Effector memory CD8-positive, alpha-beta T cell (primary cell): ENCODE measurements at regions not wholly inside any gene's neighbourhood (a gene's known extent, or its start where the extent isn't known, plus 50 kb on each side); places are given as distances from the start of the nearest gene placed in this dataset.

Experiments
- ATAC-seq: fragments of 150-1000 bp; cut with Tn5 transposase; replicated peaks from 2 replicates; pipeline ENCODE4 v1.10.0; 2021; ENCODE audit warnings: mild to moderate bottlenecking, moderate library complexity
- DNase-seq, 3 experiments: peaks; one replicate each; pipeline ENCODE4 v3.0.0; 2021
- H3K27ac Mint-ChIP-seq, 2 donors: one replicate each; pipeline ENCODE4 v1.8.0; 2022; ENCODE audit warnings: mild to moderate bottlenecking in 2 of 2, mixed read lengths in 2 of 2, moderate library complexity in 2 of 2
- H3K27me3 Mint-ChIP-seq, 2 donors: one replicate each; pipeline ENCODE4 v1.8.0; 2022; ENCODE audit warnings: mixed read lengths in 2 of 2
- H3K36me3 Mint-ChIP-seq: one replicate; pipeline ENCODE4 v1.8.0; 2022; ENCODE audit warnings: mild to moderate bottlenecking, moderate library complexity, mixed read lengths; ENCODE audit not compliant: insufficient read depth
- H3K4me1 Mint-ChIP-seq, 2 donors: one replicate each; pipeline ENCODE4 v1.8.0; 2022; ENCODE audit warnings: low read depth in 2 of 2, mixed read lengths in 2 of 2
- H3K4me3 Mint-ChIP-seq, 2 donors: one replicate each; pipeline ENCODE4 v1.8.0; 2022; ENCODE audit warnings: mild to moderate bottlenecking in 2 of 2, mixed read lengths in 2 of 2, moderate library complexity in 2 of 2
- H3K9me3 Mint-ChIP-seq, 2 donors: one replicate each; pipeline ENCODE4 v1.8.0; 2022; ENCODE audit warnings: mixed read lengths in 2 of 2

DNA sequence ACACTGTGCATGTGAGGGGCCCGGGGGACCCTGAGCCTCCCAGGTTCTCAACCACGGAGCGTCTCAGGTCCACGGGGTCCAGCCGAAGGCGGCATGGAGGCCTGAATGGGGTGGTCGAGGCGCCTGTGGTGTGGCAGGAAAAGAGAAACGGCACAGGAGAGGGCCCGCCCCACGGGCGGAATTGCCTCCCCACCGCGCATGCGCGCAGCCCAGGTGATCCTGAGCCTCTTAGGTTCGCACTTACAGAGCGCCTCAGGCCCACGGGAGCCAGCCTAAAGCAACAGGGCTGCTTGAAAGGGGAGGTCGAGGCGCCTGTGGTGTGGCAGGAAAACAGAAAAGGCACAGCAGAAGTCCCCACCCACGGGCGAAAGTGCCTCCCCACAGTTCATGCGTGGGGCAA is 311.0 kb downstream of the ALG10 start:
- Mint-ChIP-seq H3K36me3 (no peaks in the 10 kb centered on the region), H3K4me3 (no peak overlapping the region), H3K4me1 (peaks cover 0 to 3% of the 10 kb centered on the region in 2 donors), H3K27ac (no peak overlapping the region), H3K9me3 (peaks cover 25 to 50% of the 10 kb centered on the region in 2 donors), H3K27me3 (peaks cover 0 to 9% of the 10 kb centered on the region in 2 donors)
- DNase-seq (no peak), ATAC-seq (no peak)

DNA sequence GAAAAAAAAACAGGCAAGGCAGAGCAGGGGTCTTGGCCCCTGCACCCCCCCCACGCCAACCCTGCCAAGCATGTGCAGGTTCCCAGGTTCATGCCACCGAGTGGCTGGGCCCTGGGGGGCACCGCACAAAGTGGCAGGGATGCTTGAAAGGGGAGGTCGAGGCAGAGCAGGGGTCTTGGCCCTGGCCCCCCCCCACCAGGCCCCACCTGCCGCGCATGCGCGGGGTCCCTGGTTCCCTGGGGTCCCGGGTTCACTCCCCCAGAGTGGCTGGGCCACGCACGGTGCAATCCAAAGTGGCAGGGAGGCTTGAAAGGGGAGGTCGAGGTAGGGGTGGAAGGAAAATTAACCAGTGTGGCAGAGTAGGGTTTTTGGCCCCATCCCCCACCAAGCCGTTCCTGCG is 312.2 kb downstream of the ALG10 start:
- no peak overlapping the region for H3K27ac Mint-ChIP-seq
- H3K27me3 Mint-ChIP-seq: peaks cover 0 to 9% of the 10 kb centered on the region in 2 donors
- H3K4me3 Mint-ChIP-seq: no peak overlapping the region
- peaks cover 22 to 42% of the 10 kb centered on the region in 2 donors for H3K9me3 Mint-ChIP-seq
- H3K4me1 Mint-ChIP-seq: peaks cover 0 to 3% of the 10 kb centered on the region in 2 donors
- DNase-seq (no peak), ATAC-seq (no peak)
- H3K36me3 Mint-ChIP-seq: no peaks in the 10 kb centered on the region

GRCh38 chr12:34334953-34335743 is 312.9 kb downstream of the ALG10 start:
- H3K27ac Mint-ChIP-seq: no peak overlapping the region
- H3K4me3 Mint-ChIP-seq: no peak overlapping the region
- H3K27me3 Mint-ChIP-seq: peaks cover 0 to 9% of the 10 kb centered on the region in 2 donors
- DNase-seq (no peak), ATAC-seq (no peak)
- peaks cover 22 to 36% of the 10 kb centered on the region in 2 donors for H3K9me3 Mint-ChIP-seq
- H3K4me1 Mint-ChIP-seq: peaks cover 0 to 3% of the 10 kb centered on the region in 2 donors
- H3K36me3 Mint-ChIP-seq: no peaks in the 10 kb centered on the region

- Mint-ChIP-seq H3K4me1 (peaks cover 0 to 3% of the 10 kb centered on the region in 2 donors), H3K9me3 (peaks cover 25 to 29% of the 10 kb centered on the region in 2 donors), H3K27me3 (peaks cover 0 to 9% of the 10 kb centered on the region in 2 donors), H3K36me3 (no peaks in the 10 kb centered on the region), H3K27ac (no peak overlapping the region), H3K4me3 (no peak overlapping the region)
- ATAC-seq (no peak), DNase-seq (no peak)
Measured at GRCh38 chr12:34335819-34336262, 313.5 kb downstream of the ALG10 start.

DNA sequence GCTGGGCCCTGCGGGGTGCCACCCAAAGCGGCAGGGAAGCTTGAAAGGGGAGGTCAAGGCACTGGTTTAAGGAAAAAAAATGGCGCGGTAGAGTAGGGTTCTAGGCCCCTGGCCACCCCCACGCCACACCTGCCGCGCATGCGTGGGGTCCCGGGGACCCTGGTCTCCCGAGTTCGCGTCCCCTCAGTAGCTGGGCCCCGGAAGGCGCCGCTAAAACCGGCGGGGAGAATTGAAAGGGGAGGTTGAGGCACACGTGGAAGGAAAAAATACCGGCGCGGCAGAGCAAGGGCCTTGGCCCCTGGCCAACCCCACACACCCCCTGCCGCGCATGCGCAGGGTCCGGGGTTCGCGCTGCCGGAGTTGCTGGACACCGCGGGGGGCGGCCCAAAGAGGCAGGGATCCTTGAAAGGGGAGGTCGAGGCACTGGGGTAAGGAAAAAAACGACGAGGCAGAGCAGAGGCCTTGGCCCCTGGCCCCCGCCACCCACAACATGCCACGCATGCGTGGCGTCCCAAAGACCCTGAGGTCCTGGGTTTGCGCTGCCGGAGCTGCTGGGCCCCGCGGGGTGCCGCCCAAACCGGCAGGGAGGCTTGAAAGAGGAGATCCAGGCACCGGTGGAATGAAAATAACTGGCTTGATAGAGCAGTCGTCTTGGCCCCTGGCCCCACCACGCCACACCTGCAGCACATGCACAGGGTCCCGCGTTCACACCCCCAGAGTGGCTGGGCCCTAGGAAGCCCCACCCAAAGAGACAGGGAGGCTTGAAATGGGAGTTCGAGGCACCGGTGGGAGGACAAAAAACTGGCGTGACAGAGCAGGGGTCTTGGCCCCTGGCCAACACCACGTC is 314.5 kb downstream of the ALG10 start:
- peaks cover 20 to 21% of the 10 kb centered on the region in 2 donors for H3K9me3 Mint-ChIP-seq
- DNase-seq (no peak), ATAC-seq (no peak)
- H3K4me1 Mint-ChIP-seq: peaks cover 0 to 3% of the 10 kb centered on the region in 2 donors
- no peak overlapping the region for H3K4me3 Mint-ChIP-seq
- no peaks in the 10 kb centered on the region for H3K36me3 Mint-ChIP-seq
- H3K27me3 Mint-ChIP-seq: peaks cover 0 to 9% of the 10 kb centered on the region in 2 donors
- no peak overlapping the region for H3K27ac Mint-ChIP-seq

- H3K9me3 Mint-ChIP-seq: peaks cover 13 to 21% of the 10 kb centered on the region in 2 donors
- H3K4me1 Mint-ChIP-seq: peaks cover 0 to 3% of the 10 kb centered on the region in 2 donors
- H3K27me3 Mint-ChIP-seq: no peaks in the 10 kb centered on the region
- no peak overlapping the region for H3K4me3 Mint-ChIP-seq
- H3K36me3 Mint-ChIP-seq: no peaks in the 10 kb centered on the region
- DNase-seq (no peak), ATAC-seq (no peak)
- no peak overlapping the region for H3K27ac Mint-ChIP-seq
Measured at GRCh38 chr12:34338751-34339150, 316.5 kb downstream of the ALG10 start.

DNA sequence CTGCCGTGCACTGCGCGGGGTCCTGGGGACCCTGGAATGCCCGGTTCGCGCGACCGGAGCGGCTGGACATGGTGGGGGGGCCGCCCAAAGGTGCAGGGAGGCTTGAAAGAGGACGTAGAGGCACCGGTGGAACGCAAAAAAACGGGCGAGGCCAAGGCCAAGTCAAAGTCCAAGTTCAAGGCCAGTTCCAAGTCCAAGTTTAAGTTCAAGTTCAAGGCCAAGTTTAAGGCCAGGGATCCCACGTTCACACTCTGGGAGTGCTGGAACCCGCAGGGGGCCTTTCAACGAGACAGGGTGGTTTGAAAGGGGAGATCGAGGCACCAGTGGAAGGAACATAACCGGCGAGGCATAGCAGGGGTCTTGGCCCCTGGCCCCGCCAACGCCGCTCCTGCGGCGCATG is 317.6 kb downstream of the ALG10 start:
- Mint-ChIP-seq H3K27me3 (no peaks in the 10 kb centered on the region), H3K27ac (no peak overlapping the region), H3K4me3 (no peak overlapping the region), H3K4me1 (peaks cover 0 to 3% of the 10 kb centered on the region in 2 donors), H3K36me3 (no peaks in the 10 kb centered on the region), H3K9me3 (peaks cover 13 to 20% of the 10 kb centered on the region in 2 donors)
- no peak for ATAC-seq
- no peak for DNase-seq

GRCh38 chr12:34340534-34341361 is 318.5 kb downstream of the ALG10 start:
- DNase-seq: no peak
- Mint-ChIP-seq H3K4me1 (peaks cover 0 to 3% of the 10 kb centered on the region in 2 donors), H3K4me3 (no peak overlapping the region), H3K27ac (no peak overlapping the region), H3K27me3 (no peaks in the 10 kb centered on the region), H3K36me3 (no peaks in the 10 kb centered on the region), H3K9me3 (peaks cover 13 to 15% of the 10 kb centered on the region in 2 donors)
- no peak for ATAC-seq

DNA sequence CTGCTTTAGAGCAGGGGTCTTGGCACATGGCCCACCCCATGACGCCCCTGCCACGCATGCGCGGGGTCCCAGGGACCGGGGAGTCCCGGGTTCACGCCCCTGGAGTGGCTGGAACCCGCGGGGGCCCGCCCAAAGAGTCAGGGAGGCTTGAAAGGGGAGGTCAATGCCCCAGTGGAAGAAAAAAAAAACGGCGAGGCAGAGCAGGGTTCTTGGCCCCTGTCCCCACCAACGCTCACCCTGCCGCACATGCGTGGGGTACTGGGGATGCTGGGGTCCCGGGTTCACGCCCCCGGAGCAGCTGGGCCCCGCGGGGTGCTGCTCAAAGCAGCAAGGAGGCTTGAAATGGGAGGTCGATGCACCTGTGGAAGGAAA is 319.1 kb downstream of the ALG10 start:
- Mint-ChIP-seq H3K36me3 (no peaks in the 10 kb centered on the region), H3K9me3 (peaks cover 13 to 15% of the 10 kb centered on the region in 2 donors), H3K27me3 (no peaks in the 10 kb centered on the region), H3K4me1 (peaks cover 0 to 3% of the 10 kb centered on the region in 2 donors), H3K27ac (no peak overlapping the region), H3K4me3 (no peak overlapping the region)
- DNase-seq (no peak), ATAC-seq (no peak)

GRCh38 chr12:34342048-34342447 is 319.8 kb downstream of the ALG10 start:
- no peak overlapping the region for H3K27ac Mint-ChIP-seq
- H3K36me3 Mint-ChIP-seq: no peaks in the 10 kb centered on the region
- peaks cover 0 to 3% of the 10 kb centered on the region in 2 donors for H3K4me1 Mint-ChIP-seq
- peaks cover 13 to 15% of the 10 kb centered on the region in 2 donors for H3K9me3 Mint-ChIP-seq
- no peaks in the 10 kb centered on the region for H3K27me3 Mint-ChIP-seq
- no peak for ATAC-seq
- no peak overlapping the region for H3K4me3 Mint-ChIP-seq
- no peak for DNase-seq

DNA sequence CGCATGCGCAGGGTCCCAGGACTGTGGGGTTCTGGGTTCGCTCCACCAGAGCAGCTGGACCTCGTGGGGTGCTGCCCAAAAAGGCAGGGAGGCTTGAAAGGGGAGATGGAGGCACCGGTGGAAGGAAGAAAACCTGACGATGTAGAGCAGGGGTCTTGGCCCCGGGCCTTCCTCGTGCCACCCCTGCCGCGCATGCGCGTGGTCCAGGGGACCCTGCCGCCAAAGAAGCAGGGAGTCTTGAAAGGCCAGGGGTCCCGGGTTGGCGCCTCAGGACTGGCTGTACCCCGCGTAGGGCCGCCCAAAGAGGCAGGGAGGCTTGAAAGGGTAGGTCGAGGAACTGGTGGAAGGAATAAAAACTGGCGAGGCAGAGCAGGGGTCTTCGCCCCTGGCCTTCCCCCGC is 321.0 kb downstream of the ALG10 start:
- Mint-ChIP-seq H3K27me3 (no peaks in the 10 kb centered on the region), H3K27ac (no peak overlapping the region), H3K9me3 (peaks cover 3 to 8% of the 10 kb centered on the region in 2 donors), H3K4me1 (no peaks in the 10 kb centered on the region), H3K36me3 (no peaks in the 10 kb centered on the region), H3K4me3 (no peak overlapping the region)
- no peak for DNase-seq
- no peak for ATAC-seq

DNA sequence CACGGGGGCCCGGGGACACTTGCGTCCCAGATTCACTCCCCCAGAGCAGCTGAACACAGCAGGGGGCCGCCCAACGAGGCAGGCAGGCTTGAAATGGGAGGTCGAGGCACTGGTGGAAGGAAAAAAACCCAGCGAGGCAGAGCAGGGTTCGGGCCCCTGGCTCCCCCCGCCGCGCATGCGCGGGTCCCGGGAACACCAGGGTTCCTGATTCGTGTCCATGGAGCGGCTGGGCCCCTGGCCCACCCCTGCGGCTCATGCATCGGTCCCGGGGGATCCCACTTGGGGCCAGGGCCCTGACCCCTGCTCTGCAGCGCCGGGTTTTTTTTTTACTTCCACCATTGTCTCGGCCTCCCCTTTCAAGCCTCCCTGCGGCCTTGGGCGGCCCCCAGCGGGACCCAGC is 321.5 kb downstream of the ALG10 start:
- H3K4me3 Mint-ChIP-seq: no peak overlapping the region
- H3K27ac Mint-ChIP-seq: no peak overlapping the region

More for the DNA sequence above, 321.5 kb downstream of the ALG10 start:
- no peaks in the 10 kb centered on the region for H3K4me1 Mint-ChIP-seq
- no peaks in the 10 kb centered on the region for H3K36me3 Mint-ChIP-seq
- H3K9me3 Mint-ChIP-seq: peaks cover 0 to 7% of the 10 kb centered on the region in 2 donors
- no peak for ATAC-seq
- H3K27me3 Mint-ChIP-seq: no peaks in the 10 kb centered on the region
- no peak for DNase-seq
